ENCODE measurements at regions not wholly inside any gene's neighbourhood (a gene's known extent, or its start where the extent isn't known, plus 50 kb on each side); places are given as distances from the start of the nearest gene placed in this dataset.

DNA sequence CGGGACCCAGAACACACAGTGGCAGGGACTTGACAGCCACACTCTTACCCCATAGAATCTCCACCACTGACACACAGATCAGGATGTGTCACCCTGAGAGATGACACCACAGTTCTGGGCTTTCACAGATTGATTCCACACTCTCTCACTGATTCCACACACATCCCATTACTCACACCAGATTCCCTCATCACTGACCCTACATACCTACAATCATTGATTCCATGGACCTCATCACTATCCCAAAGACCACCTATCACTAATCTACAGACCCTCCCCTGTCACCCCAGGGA, 57.6 kb upstream of the ZNF527 start:
- FAIRE-seq (no peak), DNase-seq (ENCODE audit: low read depth in 1 of 2, low spot score in 2 of 2) (no peak)
- Histone ChIP-seq H2BK12ac (ENCODE audit: low read depth, low read length) (no peak overlapping the region), H3K9me3 (ENCODE audit: insufficient read depth in 2 of 2, low read depth in 1 of 2, low read length in 1 of 2) (peaks cover 5% of the 10 kb centered on the region in 2 experiments; a peak in 2 of 4 replicates), H3K4me3 (ENCODE audit: extremely low read depth in 1 of 4, insufficient read depth in 2 of 4, low read depth in 3 of 4, low read length in 4 of 4) (peak overlapping the region in 1 of 4 experiments; percentile 56; a peak in 5 of 8 replicates), H3K27me3 (replicated peaks in 1 of 4; ENCODE audit: control insufficient read depth in 3 of 4, extremely low read depth in 1 of 4, insufficient read depth in 3 of 4, low read length in 3 of 4) (no peaks in the 10 kb centered on the region; a peak in 1 of 7 replicates), H3K14ac (ENCODE audit: insufficient read length) (no peak overlapping the region), H2BK20ac (ENCODE audit: low read length) (no peak overlapping the region), H3K18ac (ENCODE audit: extremely low read depth, low read length) (no peak overlapping the region), H3K27ac (ENCODE audit: low read depth, low read length) (no peak overlapping the region), H2AFZ (ENCODE audit: low read length) (peak overlapping the region; percentile 96; the same call in 1 of the 2 replicates), H3K36me3 (ENCODE audit: control insufficient read depth in 2 of 4, insufficient read depth in 4 of 4, low read length in 3 of 4) (no peaks in the 10 kb centered on the region), H3K79me2 (ENCODE audit: control insufficient read depth in 1 of 2, insufficient read depth in 2 of 2, low read length in 2 of 2) (peaks cover 0 to 5% of the 10 kb centered on the region in 2 experiments; a peak in 2 of 4 replicates), H3K4me1 (replicated peaks in 1 of 4; ENCODE audit: control insufficient read depth in 3 of 4, insufficient read depth in 4 of 4, low read length in 3 of 4) (peaks cover 0 to 2% (median 0%) of the 10 kb centered on the region in 4 experiments; a peak in 1 of 7 replicates), H3K23me2 (ENCODE audit: low read depth, low read length) (peaks cover 5% of the 10 kb centered on the region), H4K8ac (ENCODE audit: extremely low read depth, insufficient read depth, low read length) (no peak overlapping the region), H2AK5ac (ENCODE audit: low read depth, low read length) (no peak overlapping the region), H2BK120ac (replicated peaks; ENCODE audit: low read depth, low read length) (no peak overlapping the region), H2BK15ac (ENCODE audit: low read length) (no peak overlapping the region; the same call in 1 of the 2 replicates), H3K23ac (ENCODE audit: insufficient read length) (no peak overlapping the region), H4K20me1 (replicated peaks in 1 of 2; ENCODE audit: control insufficient read depth in 1 of 2, insufficient read depth in 2 of 2, low read length in 2 of 2) (peaks cover 0 to 1% of the 10 kb centered on the region in 2 experiments), H3K79me1 (ENCODE audit: low read depth, low read length) (no peaks in the 10 kb centered on the region), H4K91ac (replicated peaks; ENCODE audit: insufficient read length, low read length) (no peak overlapping the region), H3K4ac (replicated peaks; ENCODE audit: insufficient read length, low read depth, low read length) (no peak overlapping the region), H4K5ac (ENCODE audit: insufficient read length, low read depth, low read length) (no peak overlapping the region), H2BK5ac (ENCODE audit: low read depth, low read length) (no peak overlapping the region), H3K56ac (replicated peaks; ENCODE audit: insufficient read length, low read depth, low read length) (no peak overlapping the region), H3K9ac (replicated peaks in 1 of 4; ENCODE audit: extremely low read depth in 1 of 4, low read depth in 3 of 4, low read length in 3 of 4) (peak overlapping the region in 1 of 4 experiments; percentile 32; a peak in 1 of 7 replicates), H3K4me2 (ENCODE audit: insufficient read depth in 1 of 2, low read depth in 2 of 2, low read length in 2 of 2) (peak overlapping the region; percentile 65 to 80)
- WGBS, 2 experiments (ENCODE audit: extremely low coverage in 1 of 2, insufficient coverage in 1 of 2, insufficient read length in 1 of 2, insufficient replicate concordance in 2 of 2, low coverage in 1 of 2, low lambda C conversion rate in 2 of 2, missing lambda C conversion rate in 1 of 2): 100% methylated on average over 1 of the region's 1 CpG; no CpG with 5 or more reads in 1 of the 2 experiments
- CTCF ChIA-PET (ENCODE audit: partially characterized antibody): no interaction called here
- POLR2A ChIA-PET (ENCODE audit: partially characterized antibody): no interaction called here
- TF ChIP-seq CREB1 (IDR thresholded peaks at IDR 0.05) (no peak), JUN (IDR thresholded peaks at IDR 0.05; ENCODE audit: low read depth, low read length) (no peak), ASH2L (IDR thresholded peaks at IDR 0.05; ENCODE audit: low read length) (no peak), TBP (IDR thresholded peaks at IDR 0.05; ENCODE audit: low read depth, low read length) (no peak), POU5F1 (IDR thresholded peaks at IDR 0.05; ENCODE audit: low read depth, low read length) (no peak), BCL11A (IDR thresholded peaks at IDR 0.05; ENCODE audit: low read depth in 2 of 2, low read length in 2 of 2) (no peak), SIN3A (conservative IDR thresholded peaks at IDR 0.05 in 1 of 2, IDR thresholded peaks at IDR 0.05 in 1 of 2; ENCODE audit: low read depth in 1 of 2, low read length in 2 of 2) (no peak), CTBP2 (IDR thresholded peaks at IDR 0.05; ENCODE audit: borderline replicate concordance, insufficient read depth, insufficient read length, low read length) (no peak), JUND (IDR thresholded peaks at IDR 0.05; ENCODE audit: low read length) (no peak), SIX5 (IDR thresholded peaks at IDR 0.05; ENCODE audit: low read depth, low read length) (no peak)
- TF ChIP-seq, protein P1, sequence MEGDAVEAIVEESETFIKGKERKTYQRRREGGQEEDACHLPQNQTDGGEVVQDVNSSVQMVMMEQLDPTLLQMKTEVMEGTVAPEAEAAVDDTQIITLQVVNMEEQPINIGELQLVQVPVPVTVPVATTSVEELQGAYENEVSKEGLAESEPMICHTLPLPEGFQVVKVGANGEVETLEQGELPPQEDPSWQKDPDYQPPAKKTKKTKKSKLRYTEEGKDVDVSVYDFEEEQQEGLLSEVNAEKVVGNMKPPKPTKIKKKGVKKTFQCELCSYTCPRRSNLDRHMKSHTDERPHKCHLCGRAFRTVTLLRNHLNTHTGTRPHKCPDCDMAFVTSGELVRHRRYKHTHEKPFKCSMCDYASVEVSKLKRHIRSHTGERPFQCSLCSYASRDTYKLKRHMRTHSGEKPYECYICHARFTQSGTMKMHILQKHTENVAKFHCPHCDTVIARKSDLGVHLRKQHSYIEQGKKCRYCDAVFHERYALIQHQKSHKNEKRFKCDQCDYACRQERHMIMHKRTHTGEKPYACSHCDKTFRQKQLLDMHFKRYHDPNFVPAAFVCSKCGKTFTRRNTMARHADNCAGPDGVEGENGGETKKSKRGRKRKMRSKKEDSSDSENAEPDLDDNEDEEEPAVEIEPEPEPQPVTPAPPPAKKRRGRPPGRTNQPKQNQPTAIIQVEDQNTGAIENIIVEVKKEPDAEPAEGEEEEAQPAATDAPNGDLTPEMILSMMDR (IDR thresholded peaks at IDR 0.05; ENCODE audit: control extremely low read depth in 1 of 3, insufficient read depth in 1 of 3, low read depth in 1 of 3, low read length in 3 of 3): no peak
- TF ChIP-seq, protein P2, sequence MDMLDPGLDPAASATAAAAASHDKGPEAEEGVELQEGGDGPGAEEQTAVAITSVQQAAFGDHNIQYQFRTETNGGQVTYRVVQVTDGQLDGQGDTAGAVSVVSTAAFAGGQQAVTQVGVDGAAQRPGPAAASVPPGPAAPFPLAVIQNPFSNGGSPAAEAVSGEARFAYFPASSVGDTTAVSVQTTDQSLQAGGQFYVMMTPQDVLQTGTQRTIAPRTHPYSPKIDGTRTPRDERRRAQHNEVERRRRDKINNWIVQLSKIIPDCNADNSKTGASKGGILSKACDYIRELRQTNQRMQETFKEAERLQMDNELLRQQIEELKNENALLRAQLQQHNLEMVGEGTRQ (IDR thresholded peaks at IDR 0.05; ENCODE audit: low read length): no peak
